NCI-H1048 (cell line): ENCODE measurements at regions not wholly inside any gene's neighbourhood (a gene's known extent, or its start where the extent isn't known, plus 50 kb on each side); places are given as distances from the start of the nearest gene placed in this dataset.
"Not testable (repeated sequence)": the region's sequence is repeated elsewhere in the genome, so short reads cannot be mapped to it uniquely, and the experiment has no call there.

Experiments
- DNase-seq: peaks from one replicate; lab custom pipeline; 2025; lab: John Stamatoyannopoulos, UW

- not testable (repeated sequence) for DNase-seq
Observed at GRCh38 chr6:28623242-28623641, 97.6 kb downstream of the GPX5 start.

GRCh38 chr6:28626386-28626785 is 100.7 kb downstream of the GPX5 start:
- not testable (repeated sequence) for DNase-seq

- no peak for DNase-seq
Observed at GRCh38 chr6:28632326-28632851, 106.7 kb downstream of the GPX5 start.

GRCh38 chr6:28633445-28634215 is 107.9 kb downstream of the GPX5 start:
- DNase-seq = no peak

- no peak for DNase-seq
Observed at GRCh38 chr6:28634411-28634760, 108.7 kb downstream of the GPX5 start.

- no peak for DNase-seq
Observed at GRCh38 chr6:28634761-28635546, 109.3 kb downstream of the GPX5 start.

GRCh38 chr6:28635547-28636158 is 110.0 kb downstream of the GPX5 start:
- DNase-seq = no peak

- DNase-seq = no peak
Observed at GRCh38 chr6:28638787-28639430, 113.2 kb downstream of the GPX5 start.

- DNase-seq = not testable (repeated sequence)
Observed at GRCh38 chr6:28639445-28640290, 114.0 kb downstream of the GPX5 start.

- no peak for DNase-seq
Observed at GRCh38 chr6:28643017-28643740, 117.5 kb downstream of the GPX5 start.

- no peak for DNase-seq
Observed at GRCh38 chr6:28646650-28647049, 121.0 kb downstream of the GPX5 start.

- peak; percentile 9 for DNase-seq
Observed at GRCh38 chr6:28648035-28648877, 122.6 kb downstream of the GPX5 start.

- DNase-seq = no peak
Observed at GRCh38 chr6:28648878-28649375, 123.2 kb downstream of the GPX5 start.

- DNase-seq = no peak
Observed at GRCh38 chr6:28651161-28651560, 125.5 kb downstream of the GPX5 start.

GRCh38 chr6:28653876-28654275 is 128.2 kb downstream of the GPX5 start:
- DNase-seq = no peak

- DNase-seq = no peak
Observed at GRCh38 chr6:28655164-28655563, 129.5 kb downstream of the GPX5 start.

- DNase-seq = no peak
Observed at GRCh38 chr6:28656715-28657114, 131.0 kb downstream of the GPX5 start.

- DNase-seq = no peak
Observed at GRCh38 chr6:28657381-28657768, 131.7 kb downstream of the GPX5 start.

- no peak for DNase-seq
Observed at GRCh38 chr6:28657769-28658465, 132.2 kb downstream of the GPX5 start.
